ENCODE measurements at regions not wholly inside any gene's neighbourhood (a gene's known extent, or its start where the extent isn't known, plus 50 kb on each side); places are given as distances from the start of the nearest gene placed in this dataset.

- TF ChIP-seq, protein P1, sequence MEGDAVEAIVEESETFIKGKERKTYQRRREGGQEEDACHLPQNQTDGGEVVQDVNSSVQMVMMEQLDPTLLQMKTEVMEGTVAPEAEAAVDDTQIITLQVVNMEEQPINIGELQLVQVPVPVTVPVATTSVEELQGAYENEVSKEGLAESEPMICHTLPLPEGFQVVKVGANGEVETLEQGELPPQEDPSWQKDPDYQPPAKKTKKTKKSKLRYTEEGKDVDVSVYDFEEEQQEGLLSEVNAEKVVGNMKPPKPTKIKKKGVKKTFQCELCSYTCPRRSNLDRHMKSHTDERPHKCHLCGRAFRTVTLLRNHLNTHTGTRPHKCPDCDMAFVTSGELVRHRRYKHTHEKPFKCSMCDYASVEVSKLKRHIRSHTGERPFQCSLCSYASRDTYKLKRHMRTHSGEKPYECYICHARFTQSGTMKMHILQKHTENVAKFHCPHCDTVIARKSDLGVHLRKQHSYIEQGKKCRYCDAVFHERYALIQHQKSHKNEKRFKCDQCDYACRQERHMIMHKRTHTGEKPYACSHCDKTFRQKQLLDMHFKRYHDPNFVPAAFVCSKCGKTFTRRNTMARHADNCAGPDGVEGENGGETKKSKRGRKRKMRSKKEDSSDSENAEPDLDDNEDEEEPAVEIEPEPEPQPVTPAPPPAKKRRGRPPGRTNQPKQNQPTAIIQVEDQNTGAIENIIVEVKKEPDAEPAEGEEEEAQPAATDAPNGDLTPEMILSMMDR (conservative IDR thresholded peaks at IDR 0.05 in 1 of 2, IDR thresholded peaks at IDR 0.05 in 1 of 2; ENCODE audit: low read depth in 1 of 2, low read length in 2 of 2) = no peak
- TF ChIP-seq EZH2 (IDR thresholded peaks at IDR 0.05; ENCODE audit: low read length, missing control alignments) = no peak
- Histone ChIP-seq H3K27me3 (ENCODE audit: control insufficient read depth, insufficient read depth, low read length) (no peaks in the 10 kb centered on the region), H3K4me3 (replicated peaks in 1 of 4; ENCODE audit: control extremely low read depth in 1 of 4, insufficient read depth in 1 of 4, low read depth in 3 of 4, low read length in 4 of 4) (no peak overlapping the region), H3K4me2 (ENCODE audit: extremely low read depth, insufficient read depth, low read length) (no peak overlapping the region), H3K9ac (ENCODE audit: insufficient read depth, low read length) (no peak overlapping the region), H3K4me1 (ENCODE audit: control insufficient read depth, extremely low read depth, insufficient read depth, low read length) (peaks cover 2% of the 10 kb centered on the region), H3K9me3 (ENCODE audit: control insufficient read depth, insufficient read depth, low read depth, low read length) (no peaks in the 10 kb centered on the region), H4K20me1 (ENCODE audit: control insufficient read depth, extremely low read depth, insufficient read depth, low read length) (no peaks in the 10 kb centered on the region), H2AFZ (ENCODE audit: low read length) (no peak overlapping the region), H3K27ac (ENCODE audit: insufficient read depth, low read length) (no peak overlapping the region), H3K79me2 (ENCODE audit: control insufficient read depth, insufficient read depth, low read length) (no peaks in the 10 kb centered on the region), H3K36me3 (ENCODE audit: control insufficient read depth, insufficient read depth, low read length) (no peaks in the 10 kb centered on the region)
- no peak for DNase-seq (ENCODE audit: low read depth in 2 of 2)
These were observed 495.6 kb downstream of the TMX3 start for GRCh38 chr18:68219274-68219673.

DNA sequence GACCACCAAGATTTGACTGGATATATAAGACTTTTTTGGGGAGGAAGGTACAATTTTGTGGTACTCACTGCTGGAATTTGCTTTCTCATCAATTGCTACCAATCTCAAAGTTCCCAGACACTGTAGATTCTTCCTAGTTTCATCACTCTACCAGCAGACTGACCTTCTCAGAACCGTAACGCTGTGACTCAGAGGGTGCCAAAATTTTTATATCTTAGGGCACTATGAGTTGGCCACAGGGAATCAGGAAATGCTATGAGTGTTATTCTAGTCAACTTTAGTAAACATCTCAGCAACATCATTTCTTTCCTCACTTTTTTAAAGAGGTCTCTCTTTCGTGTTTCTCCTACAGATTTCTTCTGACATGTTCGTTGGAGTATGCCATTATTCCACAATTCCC lies 499.0 kb downstream of the TMX3 start:
- H3K27me3 ChIP-seq (ENCODE audit: control insufficient read depth, insufficient read depth, low read length) = no peaks in the 10 kb centered on the region
- H3K27ac ChIP-seq (ENCODE audit: insufficient read depth, low read length) = no peak overlapping the region
- H3K4me2 ChIP-seq (ENCODE audit: extremely low read depth, insufficient read depth, low read length) = no peak overlapping the region
- no peak overlapping the region for H2AFZ ChIP-seq (ENCODE audit: low read length)
- H3K79me2 ChIP-seq (ENCODE audit: control insufficient read depth, insufficient read depth, low read length) = no peaks in the 10 kb centered on the region
- peak; percentile 19 to 69 for DNase-seq (ENCODE audit: low read depth in 2 of 2)
- H3K9ac ChIP-seq (ENCODE audit: insufficient read depth, low read length) = no peak overlapping the region
- no peak overlapping the region for H3K4me3 ChIP-seq (replicated peaks in 1 of 4; ENCODE audit: control extremely low read depth in 1 of 4, insufficient read depth in 1 of 4, low read depth in 3 of 4, low read length in 4 of 4)
- TF ChIP-seq EZH2 (IDR thresholded peaks at IDR 0.05; ENCODE audit: low read length, missing control alignments) = no peak
- TF ChIP-seq, protein P1 (conservative IDR thresholded peaks at IDR 0.05 in 1 of 2, IDR thresholded peaks at IDR 0.05 in 1 of 2; ENCODE audit: low read depth in 1 of 2, low read length in 2 of 2) = no peak
- no peaks in the 10 kb centered on the region for H3K36me3 ChIP-seq (ENCODE audit: control insufficient read depth, insufficient read depth, low read length)
- H3K4me1 ChIP-seq (ENCODE audit: control insufficient read depth, extremely low read depth, insufficient read depth, low read length) = peaks cover 2% of the 10 kb centered on the region
- H3K9me3 ChIP-seq (ENCODE audit: control insufficient read depth, insufficient read depth, low read depth, low read length) = no peaks in the 10 kb centered on the region
- no peaks in the 10 kb centered on the region for H4K20me1 ChIP-seq (ENCODE audit: control insufficient read depth, extremely low read depth, insufficient read depth, low read length)

- Histone ChIP-seq H4K20me1 (ENCODE audit: control insufficient read depth, extremely low read depth, insufficient read depth, low read length) (no peaks in the 10 kb centered on the region), H3K27ac (ENCODE audit: insufficient read depth, low read length) (no peak overlapping the region), H3K79me2 (ENCODE audit: control insufficient read depth, insufficient read depth, low read length) (no peaks in the 10 kb centered on the region), H3K4me1 (ENCODE audit: control insufficient read depth, extremely low read depth, insufficient read depth, low read length) (no peaks in the 10 kb centered on the region), H3K9ac (ENCODE audit: insufficient read depth, low read length) (no peak overlapping the region), H3K4me3 (replicated peaks in 1 of 4; ENCODE audit: control extremely low read depth in 1 of 4, insufficient read depth in 1 of 4, low read depth in 3 of 4, low read length in 4 of 4) (no peak overlapping the region), H3K36me3 (ENCODE audit: control insufficient read depth, insufficient read depth, low read length) (no peaks in the 10 kb centered on the region), H3K27me3 (ENCODE audit: control insufficient read depth, insufficient read depth, low read length) (no peaks in the 10 kb centered on the region), H2AFZ (ENCODE audit: low read length) (no peak overlapping the region), H3K4me2 (ENCODE audit: extremely low read depth, insufficient read depth, low read length) (no peak overlapping the region), H3K9me3 (ENCODE audit: control insufficient read depth, insufficient read depth, low read depth, low read length) (no peaks in the 10 kb centered on the region)
- TF ChIP-seq EZH2 (IDR thresholded peaks at IDR 0.05; ENCODE audit: low read length, missing control alignments) = no peak
- TF ChIP-seq, protein P1 (conservative IDR thresholded peaks at IDR 0.05 in 1 of 2, IDR thresholded peaks at IDR 0.05 in 1 of 2; ENCODE audit: low read depth in 1 of 2, low read length in 2 of 2) = no peak
- DNase-seq (ENCODE audit: low read depth in 2 of 2) = peak in 1 of 2 donors; percentile 23
These were observed 528.9 kb downstream of the TMX3 start for GRCh38 chr18:68186039-68186438.
